ENCODE measurements at regions not wholly inside any gene's neighbourhood (a gene's known extent, or its start where the extent isn't known, plus 50 kb on each side); places are given as distances from the start of the nearest gene placed in this dataset.

- DNase-seq (ENCODE audit: low read depth, low spot score) = no peak
- Histone ChIP-seq H3K36me3 (ENCODE audit: control insufficient read depth in 2 of 2, extremely low read depth in 1 of 2, insufficient read depth in 2 of 2, low read length in 2 of 2) (no peaks in the 10 kb centered on the region), H4K20me1 (ENCODE audit: control insufficient read depth, extremely low read depth, insufficient read depth, low read length) (no peaks in the 10 kb centered on the region), H3K27ac (ENCODE audit: control insufficient read depth, insufficient read depth, low read length) (no peak overlapping the region), H3K4me1 (ENCODE audit: control insufficient read depth, extremely low read depth, insufficient read depth, low read length) (peaks cover 17% of the 10 kb centered on the region), H3K9ac (ENCODE audit: control insufficient read depth, extremely low read depth, insufficient read depth, low read length) (no peak overlapping the region), H3K27me3 (ENCODE audit: control insufficient read depth, extremely low read depth, insufficient read depth, low read length) (no peaks in the 10 kb centered on the region), H3K4me2 (ENCODE audit: control insufficient read depth, extremely low read depth, insufficient read depth, low read depth, low read length) (no peak overlapping the region), H3K4me3 (ENCODE audit: control insufficient read depth in 2 of 3, extremely low read depth in 1 of 3, insufficient read depth in 2 of 3, low read depth in 1 of 3, low read length in 3 of 3) (no peak overlapping the region), H3K9me1 (ENCODE audit: control insufficient read depth, extremely low read depth, insufficient read depth, low read length) (no peaks in the 10 kb centered on the region), H3K9me3 (ENCODE audit: control insufficient read depth, low read depth, low read length) (no peaks in the 10 kb centered on the region), H2AFZ (ENCODE audit: control insufficient read depth, low read length) (no peak overlapping the region), H3K79me2 (ENCODE audit: control insufficient read depth, insufficient read depth, low read length) (no peaks in the 10 kb centered on the region)
- no peak for TF ChIP-seq EZH2 (IDR thresholded peaks at IDR 0.05; ENCODE audit: low read length)
- TF ChIP-seq, protein P1, sequence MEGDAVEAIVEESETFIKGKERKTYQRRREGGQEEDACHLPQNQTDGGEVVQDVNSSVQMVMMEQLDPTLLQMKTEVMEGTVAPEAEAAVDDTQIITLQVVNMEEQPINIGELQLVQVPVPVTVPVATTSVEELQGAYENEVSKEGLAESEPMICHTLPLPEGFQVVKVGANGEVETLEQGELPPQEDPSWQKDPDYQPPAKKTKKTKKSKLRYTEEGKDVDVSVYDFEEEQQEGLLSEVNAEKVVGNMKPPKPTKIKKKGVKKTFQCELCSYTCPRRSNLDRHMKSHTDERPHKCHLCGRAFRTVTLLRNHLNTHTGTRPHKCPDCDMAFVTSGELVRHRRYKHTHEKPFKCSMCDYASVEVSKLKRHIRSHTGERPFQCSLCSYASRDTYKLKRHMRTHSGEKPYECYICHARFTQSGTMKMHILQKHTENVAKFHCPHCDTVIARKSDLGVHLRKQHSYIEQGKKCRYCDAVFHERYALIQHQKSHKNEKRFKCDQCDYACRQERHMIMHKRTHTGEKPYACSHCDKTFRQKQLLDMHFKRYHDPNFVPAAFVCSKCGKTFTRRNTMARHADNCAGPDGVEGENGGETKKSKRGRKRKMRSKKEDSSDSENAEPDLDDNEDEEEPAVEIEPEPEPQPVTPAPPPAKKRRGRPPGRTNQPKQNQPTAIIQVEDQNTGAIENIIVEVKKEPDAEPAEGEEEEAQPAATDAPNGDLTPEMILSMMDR (optimal IDR thresholded peaks at IDR 0.05 in 1 of 3, IDR thresholded peaks at IDR 0.05 in 1 of 3, conservative IDR thresholded peaks at IDR 0.05 in 1 of 3; ENCODE audit: extremely low read depth in 1 of 3, insufficient read depth in 2 of 3, low read length in 3 of 3) = no peak
- FAIRE-seq = no peak
- dilution Hi-C loops (cut with MboI; ENCODE audit: extremely low pct_ligation_motif_present, low sequenced_read_pairs) = no loop called here
These were observed 275.4 kb downstream of the FOXA2 start for GRCh38 chr20:22308934-22309333.

GRCh38 chr20:22307409-22307808 lies 277.0 kb downstream of the FOXA2 start:
- Histone ChIP-seq H3K4me2 (ENCODE audit: control insufficient read depth, extremely low read depth, insufficient read depth, low read depth, low read length) (no peak overlapping the region), H3K9ac (ENCODE audit: control insufficient read depth, extremely low read depth, insufficient read depth, low read length) (no peak overlapping the region), H3K9me3 (ENCODE audit: control insufficient read depth, low read depth, low read length) (no peaks in the 10 kb centered on the region), H3K79me2 (ENCODE audit: control insufficient read depth, insufficient read depth, low read length) (no peaks in the 10 kb centered on the region), H3K36me3 (ENCODE audit: control insufficient read depth in 2 of 2, extremely low read depth in 1 of 2, insufficient read depth in 2 of 2, low read length in 2 of 2) (no peaks in the 10 kb centered on the region), H4K20me1 (ENCODE audit: control insufficient read depth, extremely low read depth, insufficient read depth, low read length) (no peaks in the 10 kb centered on the region), H3K4me1 (ENCODE audit: control insufficient read depth, extremely low read depth, insufficient read depth, low read length) (peaks cover 17% of the 10 kb centered on the region), H3K27ac (ENCODE audit: control insufficient read depth, insufficient read depth, low read length) (no peak overlapping the region), H3K9me1 (ENCODE audit: control insufficient read depth, extremely low read depth, insufficient read depth, low read length) (no peaks in the 10 kb centered on the region), H3K4me3 (ENCODE audit: control insufficient read depth in 2 of 3, extremely low read depth in 1 of 3, insufficient read depth in 2 of 3, low read depth in 1 of 3, low read length in 3 of 3) (no peak overlapping the region), H2AFZ (ENCODE audit: control insufficient read depth, low read length) (no peak overlapping the region), H3K27me3 (ENCODE audit: control insufficient read depth, extremely low read depth, insufficient read depth, low read length) (no peaks in the 10 kb centered on the region)
- FAIRE-seq = peak; percentile 9
- TF ChIP-seq EZH2 (IDR thresholded peaks at IDR 0.05; ENCODE audit: low read length) = no peak
- TF ChIP-seq, protein P1 (optimal IDR thresholded peaks at IDR 0.05 in 1 of 3, IDR thresholded peaks at IDR 0.05 in 1 of 3, conservative IDR thresholded peaks at IDR 0.05 in 1 of 3; ENCODE audit: extremely low read depth in 1 of 3, insufficient read depth in 2 of 3, low read length in 3 of 3) = no peak
- DNase-seq (ENCODE audit: low read depth, low spot score) = no peak
- dilution Hi-C loops (cut with MboI; ENCODE audit: extremely low pct_ligation_motif_present, low sequenced_read_pairs) = no loop called here
